Stimulated activated CD8-positive, alpha-beta memory T cell treated with anti-CD3 and anti-CD28 coated beads, Interleukin-4, amount 100 ng/mL, for 4 hours (primary cell): ENCODE measurements at regions not wholly inside any gene's neighbourhood (a gene's known extent, or its start where the extent isn't known, plus 50 kb on each side); places are given as distances from the start of the nearest gene placed in this dataset.

Experiments used
- DNase-seq, 2 donors: peaks; one replicate each; pipeline ENCODE4 v3.0.0-alpha.2; 2020; ENCODE audit warnings: low read depth in 2 of 2, low spot score in 1 of 2

DNA sequence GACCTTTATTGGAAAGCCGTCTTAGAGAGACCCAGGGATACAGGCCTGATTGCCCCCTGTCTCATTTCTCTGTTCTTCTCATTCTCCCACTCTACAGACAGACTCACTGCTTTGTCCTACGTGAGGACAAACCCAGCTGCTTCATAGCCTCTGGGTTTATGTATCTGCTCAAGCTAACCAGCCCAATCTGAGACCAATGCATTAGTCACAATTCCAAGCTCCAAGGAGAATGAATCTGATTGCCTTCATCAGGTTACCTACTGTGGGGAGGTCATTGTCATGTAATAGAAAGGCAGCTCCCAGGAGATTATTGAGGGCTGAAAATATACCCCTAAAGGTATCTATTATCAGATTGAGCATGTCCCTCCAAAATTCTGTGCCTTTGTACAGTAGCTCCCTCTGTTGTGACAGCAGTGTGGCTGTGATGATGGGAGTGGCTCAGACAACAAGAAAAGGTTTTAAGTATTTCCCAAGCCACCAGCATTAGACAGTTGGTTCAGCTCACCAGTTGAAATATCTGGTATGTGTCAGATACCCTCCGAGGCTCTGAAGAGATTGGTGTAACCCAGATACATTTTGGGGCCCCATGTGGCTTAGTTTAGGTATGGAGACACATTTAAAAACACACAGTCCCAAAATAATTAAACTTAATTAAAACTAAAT lies 123.1 kb upstream of the EEPD1 start:
- no peak for DNase-seq

DNA sequence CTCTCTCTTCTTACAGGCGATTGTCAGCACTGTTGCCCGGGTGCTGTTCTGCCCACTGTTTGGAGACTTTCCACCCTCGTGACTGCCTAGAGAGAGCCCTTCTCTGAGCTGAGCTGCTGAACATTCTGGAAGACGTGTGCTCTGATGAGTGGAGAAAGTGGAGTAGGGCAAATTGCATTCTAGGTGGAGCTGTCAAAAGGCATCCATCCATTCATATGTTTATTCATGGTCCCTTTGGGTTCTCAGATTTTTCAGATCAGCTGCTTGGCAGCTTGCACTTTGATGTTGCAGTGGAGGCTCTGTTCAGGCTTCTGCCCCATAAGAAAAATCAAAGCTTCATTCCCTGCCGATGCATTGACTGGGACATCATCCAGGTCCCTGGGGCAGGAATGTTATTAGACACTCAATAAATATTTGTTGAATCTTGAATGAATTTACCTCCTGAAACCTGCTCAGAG lies 120.7 kb upstream of the EEPD1 start:
- no peak for DNase-seq

DNA sequence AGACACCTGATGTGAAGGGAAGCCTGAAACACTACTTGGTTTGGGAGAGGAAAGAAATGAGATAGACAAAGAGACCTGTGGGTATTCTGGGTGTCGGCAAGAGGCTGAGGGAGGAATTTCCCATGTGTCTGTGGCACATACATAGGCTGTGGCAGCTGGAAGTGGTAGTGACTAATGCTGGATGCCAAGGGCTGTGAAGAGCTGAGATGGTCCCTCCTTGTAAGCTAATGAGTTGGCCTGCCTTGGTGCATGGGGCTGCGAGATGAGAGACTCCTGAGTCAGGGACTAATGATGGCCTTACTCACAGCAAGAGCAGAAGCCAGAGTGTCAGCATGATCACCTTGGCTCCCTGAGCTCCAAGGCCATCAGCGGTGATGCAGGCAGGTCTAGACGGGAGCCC lies 119.0 kb upstream of the EEPD1 start:
- no peak for DNase-seq

DNA sequence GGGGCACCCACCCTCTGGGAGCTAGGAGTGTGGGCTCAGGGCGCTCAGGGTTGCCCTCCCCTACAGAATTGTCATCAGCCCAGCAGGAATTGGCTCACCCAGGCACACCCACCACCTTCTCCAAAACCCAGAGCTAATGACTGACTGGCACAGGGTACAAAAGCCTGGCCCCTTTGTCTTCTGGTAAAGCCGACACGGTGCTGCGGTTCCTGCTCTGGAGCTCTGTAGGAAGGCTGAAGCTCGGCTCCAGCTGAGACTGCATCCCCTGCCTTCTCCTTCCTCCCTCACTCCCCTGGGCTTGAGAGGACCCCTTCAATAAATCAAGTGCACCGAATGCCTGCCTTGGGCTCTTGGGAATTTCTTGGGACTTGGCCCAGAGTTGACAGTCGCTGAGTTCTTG lies 117.9 kb upstream of the EEPD1 start:
- no peak for DNase-seq

DNA sequence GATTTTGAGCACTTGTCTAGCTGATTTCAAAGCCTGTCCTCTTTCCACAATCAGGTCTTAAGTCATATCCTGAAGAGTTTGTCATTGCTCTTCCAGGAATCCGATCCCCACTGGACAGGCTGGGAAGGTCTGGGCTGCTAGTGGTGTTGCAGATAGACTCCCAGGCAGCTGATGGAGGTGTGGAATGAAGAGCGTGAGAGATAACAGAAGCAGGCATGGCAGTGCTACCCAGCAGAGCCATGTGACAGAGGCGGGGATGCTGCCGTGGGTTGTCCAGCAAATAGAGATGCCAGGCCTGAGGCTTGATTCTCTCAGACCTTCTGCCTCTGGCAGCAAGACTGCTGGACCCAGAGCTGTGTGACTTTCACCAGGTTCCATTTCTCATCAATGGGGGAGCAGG lies 116.5 kb upstream of the EEPD1 start:
- DNase-seq: no peak

DNA sequence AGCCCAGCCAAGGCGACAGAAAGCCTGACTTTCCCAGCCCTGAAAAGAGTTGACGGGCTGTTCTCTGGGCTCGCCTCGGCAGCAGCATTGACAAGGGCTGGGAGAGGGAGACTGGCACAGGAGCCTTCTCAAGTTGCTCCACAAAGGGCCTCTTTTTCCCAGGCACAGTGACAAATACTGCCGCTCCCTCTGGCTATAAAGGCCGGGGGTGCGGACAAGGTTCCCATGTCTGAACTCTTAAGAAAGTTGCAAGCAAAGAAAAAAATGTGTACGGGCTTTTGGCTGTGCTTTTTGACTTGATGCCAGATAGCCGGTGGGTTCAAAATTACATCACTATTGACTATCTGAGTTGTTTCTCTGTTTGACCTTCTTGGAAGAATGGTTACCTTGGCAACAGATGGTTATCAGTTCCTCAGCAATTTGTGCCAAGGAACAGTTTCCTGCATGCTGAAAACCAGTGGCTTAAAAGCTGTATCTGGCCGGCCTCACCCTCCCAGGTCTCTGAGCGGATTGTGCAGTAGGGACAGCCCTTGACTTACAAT lies 115.9 kb upstream of the EEPD1 start:
- DNase-seq: no peak

DNA sequence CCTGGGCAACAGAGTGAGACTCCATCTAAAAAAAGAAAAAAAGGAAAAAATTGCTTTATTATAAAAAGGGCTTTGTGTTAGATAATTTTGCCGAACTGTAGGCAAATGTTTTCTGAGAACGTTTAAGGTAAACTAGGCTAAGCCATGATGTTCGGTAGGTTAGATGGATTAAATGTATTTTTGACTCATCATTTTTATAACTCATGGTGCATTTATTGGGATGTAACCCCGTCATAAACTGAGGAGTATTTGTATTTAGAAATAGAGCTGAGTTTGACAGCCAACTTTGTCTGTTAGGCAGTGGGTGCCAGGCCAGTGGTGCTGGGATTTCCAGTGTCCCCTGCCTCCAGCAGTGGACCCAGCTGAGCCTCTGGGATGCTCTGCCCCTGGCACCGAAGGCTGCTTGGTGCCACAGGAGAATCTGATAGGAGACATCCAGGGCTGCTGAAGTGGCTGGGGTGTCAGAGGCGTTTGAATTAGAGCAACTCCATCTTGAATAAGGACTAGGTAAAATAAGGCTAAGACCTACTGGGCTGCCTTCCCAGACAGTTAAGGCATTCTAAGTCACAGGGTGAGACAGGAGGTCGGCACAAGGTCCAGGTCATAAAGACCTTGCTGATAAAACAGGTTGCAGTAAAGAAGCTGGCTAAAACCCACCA lies 114.9 kb upstream of the EEPD1 start:
- DNase-seq: no peak

DNA sequence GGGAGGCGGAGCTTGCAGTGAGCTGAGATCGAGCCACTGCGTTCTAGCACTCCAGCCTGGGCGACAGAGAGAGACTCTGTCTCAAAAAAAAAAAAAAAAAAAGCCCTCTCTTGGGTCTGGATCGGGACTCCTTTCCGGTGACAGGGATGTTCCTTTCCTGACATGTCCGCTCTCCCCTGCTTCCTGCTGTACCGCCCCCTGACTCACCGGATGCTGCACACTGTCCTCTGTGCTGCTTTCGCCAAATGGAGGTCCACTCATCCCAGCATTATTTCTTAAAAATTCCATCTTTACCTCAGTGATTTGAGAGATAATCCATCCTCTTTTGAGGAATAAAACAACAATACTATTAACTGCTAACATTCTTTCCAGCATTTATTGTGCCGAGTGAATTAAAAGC lies 113.8 kb upstream of the EEPD1 start:
- no peak for DNase-seq

DNA sequence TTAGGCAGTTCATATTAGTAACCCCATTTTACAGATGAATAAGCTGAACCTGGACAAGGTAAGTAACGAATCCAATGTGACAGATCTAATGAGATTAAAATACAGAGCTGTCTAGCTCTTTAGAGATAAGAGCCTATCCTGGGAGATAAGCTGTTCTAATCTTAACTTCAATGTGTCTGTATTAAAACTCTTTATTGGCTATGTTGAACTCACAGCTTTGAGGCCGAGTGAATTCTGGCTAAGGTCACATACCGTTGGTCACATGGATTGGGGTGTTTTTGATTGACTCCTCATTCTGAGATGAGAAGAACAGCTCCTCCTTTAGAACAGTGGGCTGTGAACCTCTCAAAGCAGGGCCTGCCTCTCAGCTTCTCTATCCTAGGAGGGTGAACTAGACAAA lies 113.4 kb upstream of the EEPD1 start:
- DNase-seq: no peak

DNA sequence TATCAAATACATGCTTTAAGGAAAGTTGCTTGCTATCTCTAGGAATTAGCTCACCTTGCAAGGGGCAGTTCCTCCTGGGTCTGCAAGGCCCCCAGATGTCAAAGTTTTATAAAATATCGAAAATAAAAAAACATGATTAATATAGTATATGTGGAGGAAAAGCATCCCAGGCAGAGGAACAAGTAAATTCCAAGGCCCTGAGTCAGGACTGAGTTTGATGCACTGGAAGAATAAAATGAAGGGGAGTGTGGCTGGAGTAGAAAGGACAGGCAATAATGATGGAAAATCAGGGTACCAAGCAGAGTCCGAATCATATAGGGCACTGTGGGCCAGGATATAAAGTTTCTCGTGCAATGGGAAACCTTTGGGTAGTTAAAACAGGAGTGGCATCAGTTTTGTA lies 112.4 kb upstream of the EEPD1 start:
- DNase-seq: no peak

DNA sequence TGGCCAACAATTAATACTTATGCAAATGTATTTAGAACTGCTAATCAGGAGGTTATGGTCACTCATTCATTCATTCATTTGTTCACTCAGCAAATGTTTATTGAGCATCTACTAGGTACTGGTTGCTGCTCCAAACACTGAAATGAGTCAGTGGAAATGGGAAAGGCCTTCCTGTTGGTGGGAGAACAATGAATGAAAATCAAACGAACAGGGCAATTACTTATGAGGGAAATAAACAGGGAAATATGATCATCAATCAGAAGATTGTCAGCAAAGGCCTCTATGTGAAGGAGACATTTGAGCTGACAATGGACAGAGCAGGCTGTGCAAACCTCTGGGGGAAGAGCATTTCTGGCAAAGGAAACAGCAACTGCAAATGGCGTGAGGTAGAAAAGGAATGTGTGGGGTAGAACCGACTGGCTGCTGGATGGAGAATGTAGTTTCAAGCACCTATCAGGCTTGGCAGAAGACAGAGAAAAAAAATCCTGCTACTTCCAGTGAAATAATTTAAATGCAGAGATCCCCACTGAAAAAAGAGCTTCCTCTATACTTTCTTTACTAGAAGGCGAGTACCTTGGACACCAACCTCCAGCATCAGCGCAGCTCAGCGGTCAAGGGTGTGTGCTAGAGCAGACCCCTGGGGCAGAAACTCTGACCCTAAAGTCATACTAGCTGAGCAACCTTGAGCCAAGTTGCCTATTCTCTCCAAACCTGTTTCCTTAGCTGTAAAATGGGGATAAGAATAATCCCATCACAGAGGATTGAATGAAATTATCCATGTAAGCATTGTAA lies 108.8 kb upstream of the EEPD1 start:
- DNase-seq: no peak

DNA sequence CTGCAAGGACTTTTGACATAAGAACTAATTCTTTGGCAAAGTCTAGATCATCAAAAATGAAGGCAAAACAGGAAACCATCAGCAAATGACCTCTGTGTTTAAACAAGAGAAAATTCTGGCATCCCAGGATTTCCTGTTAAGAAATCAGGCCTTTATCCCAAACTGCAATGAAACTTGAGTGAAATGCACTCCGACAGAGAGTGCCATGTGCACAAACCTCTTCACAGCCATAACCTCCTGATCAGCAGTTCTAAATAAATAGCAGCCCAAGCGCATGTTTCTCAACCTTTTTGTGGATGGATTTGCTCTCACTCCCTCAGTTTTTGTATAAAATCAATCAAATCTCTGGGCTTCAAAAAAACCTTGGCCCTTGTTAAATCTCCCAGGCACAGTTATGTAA lies 107.7 kb upstream of the EEPD1 start:
- no peak for DNase-seq

DNA sequence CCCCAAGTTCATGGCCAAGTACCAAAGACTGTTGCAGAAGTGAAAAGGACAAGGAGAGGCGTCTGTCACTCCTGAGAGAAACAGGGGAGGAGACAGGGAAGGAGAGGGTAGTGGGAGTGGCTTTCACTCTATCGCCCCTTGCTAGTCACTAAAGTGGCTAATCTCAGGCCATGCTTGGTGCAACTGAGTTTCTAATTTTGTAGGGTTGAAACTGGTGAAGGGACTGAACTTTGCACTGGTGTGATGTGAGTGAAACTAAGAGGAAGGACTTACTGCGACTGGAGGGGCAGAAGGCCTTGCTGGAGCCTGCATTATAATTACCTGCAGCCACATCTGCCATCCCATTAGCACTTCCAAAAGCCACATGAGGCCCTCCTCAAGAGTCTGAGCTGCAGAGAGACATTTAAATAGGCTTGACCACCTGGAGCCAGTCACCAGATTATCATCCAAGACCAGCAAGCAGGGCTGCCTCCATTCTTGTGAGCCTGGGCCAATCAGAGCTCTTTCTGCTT lies 107.2 kb upstream of the EEPD1 start:
- no peak for DNase-seq

DNA sequence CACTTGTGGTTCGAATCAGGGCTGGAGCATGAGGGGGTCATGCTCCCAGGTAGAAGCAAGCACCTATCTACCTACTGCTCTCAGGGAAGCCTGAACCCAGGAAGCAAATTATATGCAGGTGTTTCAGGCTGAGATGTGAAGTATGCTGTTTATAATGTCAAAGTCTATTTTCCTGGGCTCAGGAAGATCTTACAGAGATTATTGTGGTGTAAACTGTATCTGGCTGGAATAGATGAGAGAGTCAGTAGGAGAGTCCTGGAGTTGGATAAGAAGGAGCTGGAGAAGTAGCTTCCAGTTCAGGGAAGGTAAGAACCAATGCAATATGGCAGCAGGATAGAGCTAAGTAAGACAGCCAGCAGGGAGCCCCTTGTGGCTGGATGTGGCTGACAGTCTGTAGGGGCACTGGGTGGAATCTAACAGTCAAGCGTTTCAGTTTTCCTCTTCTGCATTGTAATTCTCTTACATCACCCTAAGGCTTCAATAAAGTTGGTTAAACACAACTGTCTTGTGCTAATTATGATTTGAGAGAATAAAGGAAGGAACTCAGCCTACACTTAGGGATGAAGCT lies 105.9 kb upstream of the EEPD1 start:
- DNase-seq: no peak

DNA sequence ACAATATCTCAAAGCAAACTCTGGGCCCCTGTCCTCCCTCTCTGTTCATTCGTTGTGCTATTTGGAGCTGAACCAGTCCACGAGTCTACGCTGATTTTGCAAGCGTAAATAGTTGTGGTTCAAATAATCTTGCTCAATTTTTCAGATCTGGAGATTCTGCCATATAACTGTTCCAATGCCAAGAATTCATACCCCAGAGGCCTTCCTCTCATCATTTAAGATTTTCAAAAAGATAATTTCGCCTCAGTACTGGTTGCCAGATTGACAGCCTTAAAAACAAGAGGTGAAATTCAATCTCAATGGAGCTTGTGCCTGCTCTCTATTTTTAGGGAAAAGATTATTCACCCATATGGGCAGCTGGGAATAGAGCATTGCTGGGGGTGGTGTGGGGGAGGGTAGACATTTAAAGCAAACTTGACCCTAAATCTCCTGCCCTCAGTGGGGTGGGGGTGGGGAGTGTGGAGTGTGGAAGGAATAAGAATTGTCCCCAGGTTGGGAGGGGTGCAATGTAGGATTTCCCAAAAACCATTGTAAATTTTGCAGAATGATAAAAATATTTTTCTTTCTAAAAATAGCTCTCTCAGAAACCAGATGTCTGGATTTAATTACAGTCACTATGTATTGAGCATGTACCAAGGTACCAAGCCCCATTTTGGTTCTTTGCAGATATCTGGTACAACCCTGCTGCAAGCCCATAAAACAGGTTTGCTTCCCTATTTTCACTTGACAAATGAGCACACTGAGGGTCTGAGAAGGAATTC lies 104.7 kb upstream of the EEPD1 start:
- no peak for DNase-seq

DNA sequence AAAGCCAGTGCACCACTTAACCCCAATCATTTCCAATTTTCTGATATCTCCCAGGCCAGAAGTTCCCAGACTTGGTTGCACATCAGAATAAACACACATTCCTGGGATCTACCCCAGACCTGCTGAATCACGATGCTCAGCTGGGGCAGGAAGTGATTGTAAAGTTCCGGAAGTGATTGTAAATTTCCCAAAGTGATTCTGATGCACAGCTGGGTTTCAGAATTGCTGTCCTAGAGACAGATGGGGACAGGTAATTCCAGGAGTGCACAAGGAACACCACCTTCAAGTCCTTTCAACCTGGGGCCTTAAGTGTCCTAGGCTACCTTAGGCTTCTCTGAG lies 104.2 kb upstream of the EEPD1 start:
- DNase-seq: no peak

DNA sequence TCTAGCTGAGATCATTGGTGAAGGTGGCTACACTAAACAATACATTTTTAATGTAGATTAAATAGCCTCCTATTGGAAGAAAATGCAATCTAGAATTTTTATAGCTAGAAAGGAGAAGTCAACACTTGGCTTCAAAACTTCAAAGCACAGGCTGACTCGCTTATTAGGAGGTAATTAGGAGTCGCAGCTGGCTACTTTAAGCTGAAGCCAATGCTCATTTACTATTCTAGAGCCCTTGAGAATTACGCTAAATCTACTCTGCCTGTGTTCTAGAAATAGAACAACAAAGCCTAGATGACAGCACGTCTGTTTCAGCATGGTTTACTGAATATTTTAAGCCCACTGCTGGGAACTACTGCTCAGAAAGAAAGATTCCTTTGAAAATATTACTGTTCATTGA lies 101.6 kb upstream of the EEPD1 start:
- no peak for DNase-seq

DNA sequence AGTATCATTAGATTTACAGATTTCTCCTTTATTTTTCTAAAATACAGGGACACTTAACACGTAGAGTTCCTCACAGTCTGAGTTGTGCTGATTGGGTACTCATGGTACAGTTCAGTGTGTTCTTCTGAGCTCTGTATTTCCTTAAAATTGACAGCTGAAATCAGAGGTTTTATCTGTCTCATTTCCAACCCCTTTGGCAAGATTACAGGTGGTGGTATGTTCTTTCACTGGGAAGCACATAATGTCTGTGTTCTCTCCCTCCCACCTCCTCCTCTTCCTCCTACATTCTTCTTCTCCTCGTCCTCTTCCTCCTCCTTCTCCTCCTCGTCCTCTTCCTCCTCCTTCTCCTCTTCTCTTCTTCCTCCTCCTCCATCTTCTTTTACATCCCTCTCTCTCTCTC lies 99.5 kb upstream of the EEPD1 start:
- no peak for DNase-seq

DNA sequence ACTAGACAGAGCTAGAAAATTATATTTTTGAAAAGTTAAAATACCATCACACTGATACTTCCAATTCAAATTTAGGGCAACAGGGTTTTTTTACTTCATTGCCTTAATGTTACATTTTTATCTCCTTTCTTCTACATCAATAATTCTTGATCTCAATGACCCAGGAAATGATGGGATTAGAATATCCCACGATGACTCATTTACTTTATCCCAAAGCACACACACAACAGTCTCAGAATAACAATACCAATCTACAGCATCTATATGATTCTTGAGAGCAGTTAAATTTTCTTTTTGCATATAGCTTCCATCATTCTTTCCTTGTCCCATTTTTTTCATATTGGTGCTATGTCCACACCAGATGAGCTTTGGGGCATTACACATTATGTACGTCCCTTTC lies 98.4 kb upstream of the EEPD1 start:
- no peak for DNase-seq

DNA sequence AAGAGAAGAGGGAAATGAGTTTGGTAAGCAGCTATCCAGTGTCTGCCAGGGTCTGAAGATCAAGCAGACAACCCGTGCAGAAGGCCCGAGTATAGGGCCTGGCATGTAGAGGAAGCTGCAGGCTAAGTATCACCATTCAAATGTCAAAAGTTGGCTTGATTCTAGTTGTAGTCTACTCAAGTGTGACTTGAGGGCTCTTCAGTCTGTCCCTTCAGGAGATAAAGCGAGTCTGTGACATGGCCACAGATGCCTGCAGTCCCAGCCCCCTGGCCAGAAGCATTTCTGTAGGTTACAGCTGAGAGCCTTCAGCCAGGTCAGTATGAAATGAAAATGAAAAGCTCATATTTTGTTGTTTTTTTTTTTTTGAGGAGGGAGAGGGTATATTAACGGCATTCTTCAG lies 97.8 kb upstream of the EEPD1 start:
- no peak for DNase-seq

DNA sequence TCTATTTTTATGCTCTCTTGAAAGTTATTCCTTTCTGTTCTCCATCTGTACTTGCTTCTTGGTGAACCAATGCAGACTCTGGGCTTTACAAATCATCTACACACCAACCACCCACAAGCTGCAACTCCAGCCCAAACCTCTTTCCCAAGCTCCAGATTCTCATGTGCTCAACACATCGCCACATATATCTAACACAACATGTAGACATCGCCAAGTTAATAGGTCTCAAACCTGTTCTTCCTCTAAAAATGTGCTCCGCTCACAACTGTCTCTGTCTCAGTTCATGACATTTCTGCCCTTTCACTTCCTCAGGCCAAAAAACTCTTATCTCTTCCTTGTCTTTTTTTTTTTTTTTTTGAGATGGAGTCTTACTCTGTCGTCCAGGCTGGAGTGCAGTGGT lies 95.7 kb upstream of the EEPD1 start:
- DNase-seq: no peak
